ENCODE measurements at regions not wholly inside any gene's neighbourhood (a gene's known extent, or its start where the extent isn't known, plus 50 kb on each side); places are given as distances from the start of the nearest gene placed in this dataset.

GRCh38 chr13:29902632-29903305 is 52.4 kb upstream of the UBL3 start:
- DNase-seq (ENCODE audit: low spot score) = no peak

- DNase-seq (ENCODE audit: low spot score) = no peak
Observed at GRCh38 chr13:29901710-29902631, 51.6 kb upstream of the UBL3 start.

Data from hematopoietic multipotent progenitor cell treated with erythropoietin and hydrocortisone succinate and interleukin-3 and kit ligand, for 17 days (in vitro differentiated cells).